ENCODE measurements at regions not wholly inside any gene's neighbourhood (a gene's known extent, or its start where the extent isn't known, plus 50 kb on each side); places are given as distances from the start of the nearest gene placed in this dataset.
A peak's percentile ranks its signal among the peaks of the same experiment; 100 is the strongest.

GRCh38 chr7:1286946-1287645, 54.4 kb downstream of the UNCX start:
- H3K4me3 ChIP-seq, result no peak overlapping the region
- no peak for DNase-seq
- no peaks in the 10 kb centered on the region for H3K9me3 ChIP-seq
- H3K27me3 ChIP-seq, result no peaks in the 10 kb centered on the region
- no peaks in the 10 kb centered on the region for H3K36me3 ChIP-seq

DNA sequence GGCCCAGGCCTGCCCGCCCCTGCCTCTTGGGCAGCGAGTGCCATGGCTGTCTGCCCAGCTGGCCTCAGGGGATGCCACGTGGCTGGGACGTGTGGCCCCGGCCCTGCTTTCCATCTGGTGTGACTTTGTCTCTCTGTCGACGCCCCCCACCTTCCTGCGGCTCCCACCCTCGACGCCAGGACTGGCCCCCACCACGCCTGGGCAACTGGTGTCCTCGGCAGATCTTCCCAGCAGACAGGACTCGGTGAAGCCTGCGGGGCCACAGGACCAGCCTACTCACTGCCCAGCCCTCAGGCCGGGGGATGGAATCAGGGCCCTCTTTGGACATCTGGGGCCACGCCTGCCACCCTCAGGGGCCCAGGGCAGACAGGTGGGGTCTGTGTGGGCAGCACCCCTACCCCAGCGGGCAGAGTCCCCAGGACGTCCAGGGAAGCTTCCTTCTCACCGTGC, 55.1 kb downstream of the UNCX start:
- Histone ChIP-seq H3K36me3 (no peaks in the 10 kb centered on the region), H3K9me3 (no peaks in the 10 kb centered on the region), H3K4me3 (no peak overlapping the region), H3K27me3 (no peaks in the 10 kb centered on the region)
- no peak for DNase-seq

- Histone ChIP-seq H3K9me3 (no peaks in the 10 kb centered on the region), H3K4me3 (no peak overlapping the region), H3K27me3 (no peaks in the 10 kb centered on the region), H3K36me3 (no peaks in the 10 kb centered on the region)
- no peak for DNase-seq
Observed at GRCh38 chr7:1288390-1288995, 55.8 kb downstream of the UNCX start.

DNA sequence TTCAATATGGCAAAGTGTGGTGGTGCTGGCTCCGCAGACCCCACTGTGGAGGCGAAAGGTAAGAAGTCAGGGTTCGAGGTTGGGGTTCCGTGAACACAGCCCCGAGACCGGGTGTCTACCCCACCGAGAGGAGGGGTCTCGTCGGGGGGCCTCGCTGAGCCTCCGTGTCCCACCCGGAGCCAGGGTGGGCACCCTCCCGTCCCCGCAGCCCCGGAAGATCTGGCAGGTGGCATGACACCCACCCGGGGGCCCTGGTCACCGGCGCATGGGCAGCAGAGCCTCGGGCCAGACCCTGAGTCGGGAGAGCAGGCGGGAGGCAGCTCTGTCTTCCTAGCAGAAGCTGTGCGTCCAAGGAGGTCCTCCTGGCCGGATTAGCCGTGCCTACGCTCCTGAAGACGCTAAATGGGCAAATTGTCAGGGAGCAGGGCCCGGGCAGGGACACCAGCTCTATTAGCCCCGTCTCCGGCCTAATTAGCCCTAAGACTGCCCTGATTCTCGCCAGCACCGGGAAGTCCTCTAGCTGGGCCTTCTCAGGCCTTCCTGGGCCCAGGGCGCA, 56.4 kb downstream of the UNCX start:
- H3K27me3 ChIP-seq, result no peaks in the 10 kb centered on the region
- no peaks in the 10 kb centered on the region for H3K36me3 ChIP-seq
- no peak overlapping the region for H3K4me3 ChIP-seq
- H3K9me3 ChIP-seq, result no peaks in the 10 kb centered on the region
- no peak for DNase-seq

DNA sequence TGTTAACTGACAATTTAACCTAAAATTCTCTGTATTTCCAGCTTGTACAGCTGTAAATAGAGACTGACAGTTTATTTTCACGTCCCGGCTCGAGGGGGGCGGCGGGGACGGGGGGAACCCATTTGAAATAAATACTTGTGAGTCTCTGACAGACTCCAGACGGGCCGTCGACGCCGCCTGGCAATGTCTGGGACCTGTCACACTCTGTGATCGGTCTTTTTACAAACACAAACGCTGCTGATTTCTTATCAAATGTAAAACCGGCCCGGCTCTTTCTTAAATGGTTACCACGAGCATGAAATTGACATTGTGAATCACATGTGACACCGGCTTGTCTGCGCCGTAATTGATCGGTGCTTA, 57.0 kb downstream of the UNCX start:
- no peak overlapping the region for H3K4me3 ChIP-seq
- no peaks in the 10 kb centered on the region for H3K9me3 ChIP-seq
- H3K36me3 ChIP-seq, result no peaks in the 10 kb centered on the region
- DNase-seq, result no peak
- H3K27me3 ChIP-seq, result no peaks in the 10 kb centered on the region

DNA sequence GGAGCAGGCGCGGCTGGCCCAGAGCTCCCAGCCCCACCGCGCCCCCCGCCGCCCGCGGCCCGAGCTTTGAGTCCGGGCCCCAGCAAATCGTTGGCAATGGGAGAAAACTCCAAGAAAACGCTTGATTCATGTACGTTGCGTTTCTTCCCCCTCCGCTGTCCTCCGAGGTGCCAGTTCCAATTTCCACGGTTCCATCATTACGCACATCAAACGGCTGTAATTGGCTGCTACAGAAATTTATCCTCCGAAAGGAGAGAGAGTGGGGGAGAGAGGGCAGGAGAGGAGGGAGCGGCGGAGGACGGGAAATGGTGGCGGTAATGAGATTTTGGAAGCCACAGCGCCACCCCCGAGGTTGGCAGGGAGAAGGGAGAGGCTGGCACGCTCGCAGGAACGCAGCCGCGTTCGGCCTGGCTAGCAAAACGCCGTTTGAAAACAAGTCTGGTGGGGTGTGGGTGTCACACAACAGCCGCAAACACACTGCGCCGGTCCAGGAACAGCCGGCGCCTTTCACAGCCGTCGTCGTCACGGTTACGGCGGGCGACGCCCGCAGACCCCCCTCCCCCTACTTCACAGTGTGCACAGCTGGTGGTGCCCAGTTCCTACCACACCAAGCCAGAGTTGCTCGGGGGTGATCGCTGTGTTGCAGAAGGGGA, 57.5 kb downstream of the UNCX start:
- DNase-seq, result peak; percentile 27
- Histone ChIP-seq H3K36me3 (no peaks in the 10 kb centered on the region), H3K27me3 (no peaks in the 10 kb centered on the region), H3K4me3 (peak overlapping the region; percentile 15), H3K9me3 (no peaks in the 10 kb centered on the region)

GRCh38 chr7:1290679-1291356, 58.1 kb downstream of the UNCX start:
- Histone ChIP-seq H3K9me3 (no peaks in the 10 kb centered on the region), H3K4me3 (no peak overlapping the region; the same call in 1 of the 2 replicates), H3K36me3 (no peaks in the 10 kb centered on the region), H3K27me3 (no peaks in the 10 kb centered on the region)
- DNase-seq, result no peak

DNA sequence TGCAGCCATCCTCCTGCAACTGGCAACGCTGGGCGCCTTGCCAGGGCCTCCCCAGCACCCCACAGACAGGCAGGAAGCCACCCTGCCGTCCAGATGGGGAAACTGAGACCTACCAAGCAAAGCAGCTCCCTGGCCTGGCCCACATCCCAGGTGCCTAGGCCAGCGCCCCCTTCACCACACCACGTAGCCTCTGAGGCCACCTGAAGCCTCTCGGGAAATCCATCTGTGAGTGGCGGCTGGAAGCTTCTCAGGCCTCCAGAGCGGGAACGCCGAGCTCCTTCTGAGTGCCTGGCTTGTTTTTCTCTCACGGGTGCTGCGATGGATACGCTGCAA, 58.7 kb downstream of the UNCX start:
- no peak for DNase-seq
- Histone ChIP-seq H3K27me3 (no peaks in the 10 kb centered on the region), H3K36me3 (no peaks in the 10 kb centered on the region), H3K4me3 (no peak overlapping the region), H3K9me3 (no peaks in the 10 kb centered on the region)

DNA sequence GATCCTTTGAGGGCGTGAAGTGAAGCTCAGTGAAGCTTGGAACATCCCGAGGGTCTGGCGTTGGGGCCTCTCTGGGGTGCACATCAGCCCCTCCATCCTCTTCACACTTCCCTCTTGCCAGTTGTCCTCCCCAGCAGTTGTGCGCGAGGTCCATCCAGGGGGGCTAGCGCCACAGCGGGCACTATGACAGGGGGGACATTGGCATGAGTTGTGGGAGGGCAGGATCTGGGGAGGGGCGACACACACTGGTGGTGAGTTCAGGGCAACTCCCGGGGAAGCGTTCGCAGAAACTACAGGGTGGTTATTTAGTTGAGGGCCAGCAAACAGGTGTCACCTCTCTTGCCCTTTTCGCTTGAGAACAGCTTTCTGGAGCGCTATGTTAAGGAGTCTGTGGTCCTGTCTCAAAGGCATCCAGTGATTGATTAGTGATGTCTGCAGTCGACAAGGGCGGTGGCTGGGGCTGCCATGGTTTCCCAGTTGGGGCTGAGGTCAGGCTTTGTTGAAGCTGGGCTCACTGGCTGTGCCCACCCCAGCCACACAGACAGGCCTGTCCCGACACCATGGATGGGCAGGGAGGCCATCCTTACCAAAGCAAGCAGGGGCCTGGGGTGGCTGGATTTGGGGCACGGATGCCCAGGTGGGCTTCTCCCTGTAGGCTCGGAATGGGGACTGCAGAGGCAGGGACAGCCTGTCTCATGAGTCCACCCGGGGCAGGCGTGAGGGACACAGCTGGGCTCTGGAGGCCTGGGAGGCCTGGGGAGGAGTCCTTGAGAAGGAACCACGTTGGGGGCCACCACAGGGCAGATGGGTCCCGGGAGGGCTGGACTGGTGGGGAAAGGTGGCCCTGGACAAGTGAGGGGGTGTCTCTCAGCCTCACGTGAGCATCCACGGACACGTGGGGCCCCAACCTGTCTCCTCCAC, 59.4 kb downstream of the UNCX start:
- Histone ChIP-seq H3K36me3 (no peaks in the 10 kb centered on the region), H3K9me3 (no peaks in the 10 kb centered on the region), H3K27me3 (no peaks in the 10 kb centered on the region), H3K4me3 (no peak overlapping the region)
- DNase-seq, result no peak

DNA sequence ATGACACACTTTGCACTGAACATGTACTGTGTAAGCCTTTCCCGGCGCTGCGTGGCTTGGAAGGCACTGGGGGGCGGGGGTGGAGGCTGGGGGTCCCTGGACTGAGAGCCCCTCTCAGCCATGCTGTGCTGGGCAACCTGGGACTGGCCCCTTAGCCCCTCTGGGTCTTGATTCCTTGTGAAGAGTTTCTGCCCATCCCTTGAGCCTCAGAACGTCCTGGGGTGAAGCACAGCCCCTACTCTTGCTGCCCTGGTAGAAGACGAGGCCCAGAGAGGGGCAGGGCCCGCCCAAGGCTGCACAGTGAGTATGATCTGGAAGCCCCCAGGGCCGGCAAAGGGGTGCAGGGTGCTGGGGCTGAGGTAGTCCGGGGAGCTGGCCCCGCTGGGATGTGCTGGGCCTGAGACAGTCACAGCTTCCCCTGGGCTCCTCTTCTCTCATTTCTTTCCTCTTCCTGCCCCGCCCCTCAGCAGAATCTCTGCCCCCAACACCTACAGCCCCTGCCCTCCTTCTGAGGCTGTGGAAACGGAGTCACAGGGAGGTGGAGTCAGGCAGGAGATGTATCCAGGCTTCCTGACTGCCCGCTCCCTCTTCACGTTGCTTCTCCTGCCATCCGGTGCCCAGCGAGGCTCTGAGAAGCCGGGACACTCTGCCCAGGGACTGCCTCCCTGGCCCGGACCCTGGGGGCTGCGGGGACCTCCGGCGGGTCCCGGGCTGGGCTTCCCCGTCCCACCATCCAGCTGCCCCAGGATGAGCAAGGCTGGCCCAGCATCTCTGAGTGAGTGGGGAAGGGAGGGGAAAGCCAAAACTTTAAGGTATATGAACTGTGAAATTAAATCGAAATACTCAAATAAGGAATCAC, 60.5 kb downstream of the UNCX start:
- Histone ChIP-seq H3K9me3 (no peaks in the 10 kb centered on the region), H3K4me3 (no peak overlapping the region), H3K27me3 (no peaks in the 10 kb centered on the region), H3K36me3 (no peaks in the 10 kb centered on the region)
- DNase-seq, result no peak

- no peak for DNase-seq
- Histone ChIP-seq H3K27me3 (no peaks in the 10 kb centered on the region), H3K36me3 (no peaks in the 10 kb centered on the region), H3K9me3 (no peaks in the 10 kb centered on the region), H3K4me3 (no peak overlapping the region)
Observed at GRCh38 chr7:1293950-1294411, 61.3 kb downstream of the UNCX start.

DNA sequence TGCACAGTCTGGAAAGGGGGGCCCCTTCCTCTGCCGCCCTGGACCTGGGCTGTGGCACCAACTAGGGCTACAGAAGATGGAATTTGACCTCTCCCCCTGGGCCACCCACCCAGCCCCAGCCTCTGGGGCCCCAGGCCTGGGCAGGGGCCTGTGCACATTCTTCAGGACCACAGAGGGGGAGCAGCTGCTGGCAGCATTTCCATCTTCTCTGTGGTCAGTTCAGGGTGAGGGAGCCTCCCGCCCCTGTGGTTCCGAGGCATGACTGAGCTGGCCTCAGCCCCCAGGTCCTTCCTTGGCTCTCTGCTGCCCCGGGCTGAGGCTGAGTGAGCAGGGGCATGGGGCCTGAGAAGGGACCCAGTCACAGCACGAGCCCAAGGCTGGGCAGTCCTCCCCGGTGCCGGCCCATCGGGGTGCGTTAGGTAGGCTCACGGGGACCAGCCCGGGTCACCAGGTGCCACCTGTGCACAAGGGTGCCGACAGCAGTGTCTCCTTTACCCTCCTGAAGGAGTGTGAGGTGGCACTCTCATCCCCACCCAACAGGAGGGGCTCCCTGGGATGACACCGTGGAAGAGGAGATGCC, 63.2 kb downstream of the UNCX start:
- Histone ChIP-seq H3K9me3 (no peaks in the 10 kb centered on the region), H3K27me3 (no peaks in the 10 kb centered on the region), H3K36me3 (no peaks in the 10 kb centered on the region), H3K4me3 (no peak overlapping the region)
- DNase-seq, result no peak

- no peaks in the 10 kb centered on the region for H3K36me3 ChIP-seq
- H3K4me3 ChIP-seq, result no peak overlapping the region
- H3K27me3 ChIP-seq, result no peaks in the 10 kb centered on the region
- H3K9me3 ChIP-seq, result no peaks in the 10 kb centered on the region
- DNase-seq, result no peak
Observed at GRCh38 chr7:1296356-1296981, 63.8 kb downstream of the UNCX start.

- H3K9me3 ChIP-seq, result no peaks in the 10 kb centered on the region
- no peaks in the 10 kb centered on the region for H3K36me3 ChIP-seq
- DNase-seq, result no peak
- H3K4me3 ChIP-seq, result no peak overlapping the region
- H3K27me3 ChIP-seq, result no peaks in the 10 kb centered on the region
Observed at GRCh38 chr7:1297017-1297960, 64.6 kb downstream of the UNCX start.

All from MG63 (cell line).